ENCODE measurements at regions not wholly inside any gene's neighbourhood (a gene's known extent, or its start where the extent isn't known, plus 50 kb on each side); places are given as distances from the start of the nearest gene placed in this dataset.

DNA sequence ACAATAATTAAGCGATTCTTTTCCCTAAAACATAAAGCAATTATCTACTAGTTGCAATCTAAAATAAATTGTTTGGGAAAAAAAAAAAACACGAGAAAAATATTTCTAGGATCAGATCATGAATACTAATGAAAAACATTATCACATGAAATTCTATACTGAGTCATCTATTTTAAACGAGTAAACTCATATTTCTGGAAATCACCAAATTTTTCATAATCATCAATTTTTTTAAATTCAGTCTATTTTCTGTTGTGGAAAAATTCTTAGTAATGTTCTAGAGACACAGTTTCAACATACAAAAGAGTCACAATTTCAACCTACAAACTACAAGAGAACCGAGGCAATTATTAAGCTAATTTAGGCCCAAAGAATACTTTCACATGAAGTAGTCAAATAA lies 245.6 kb upstream of the SOX5 start:
- Histone ChIP-seq H3K4me3 (no peak overlapping the region), H3K4me1 (no peaks in the 10 kb centered on the region), H3K27me3 (replicated peaks in 1 of 7) (no peaks in the 10 kb centered on the region), H3K9me3 (no peaks in the 10 kb centered on the region), H3K36me3 (no peaks in the 10 kb centered on the region), H3K27ac (no peak overlapping the region)
- TF ChIP-seq, protein P1, sequence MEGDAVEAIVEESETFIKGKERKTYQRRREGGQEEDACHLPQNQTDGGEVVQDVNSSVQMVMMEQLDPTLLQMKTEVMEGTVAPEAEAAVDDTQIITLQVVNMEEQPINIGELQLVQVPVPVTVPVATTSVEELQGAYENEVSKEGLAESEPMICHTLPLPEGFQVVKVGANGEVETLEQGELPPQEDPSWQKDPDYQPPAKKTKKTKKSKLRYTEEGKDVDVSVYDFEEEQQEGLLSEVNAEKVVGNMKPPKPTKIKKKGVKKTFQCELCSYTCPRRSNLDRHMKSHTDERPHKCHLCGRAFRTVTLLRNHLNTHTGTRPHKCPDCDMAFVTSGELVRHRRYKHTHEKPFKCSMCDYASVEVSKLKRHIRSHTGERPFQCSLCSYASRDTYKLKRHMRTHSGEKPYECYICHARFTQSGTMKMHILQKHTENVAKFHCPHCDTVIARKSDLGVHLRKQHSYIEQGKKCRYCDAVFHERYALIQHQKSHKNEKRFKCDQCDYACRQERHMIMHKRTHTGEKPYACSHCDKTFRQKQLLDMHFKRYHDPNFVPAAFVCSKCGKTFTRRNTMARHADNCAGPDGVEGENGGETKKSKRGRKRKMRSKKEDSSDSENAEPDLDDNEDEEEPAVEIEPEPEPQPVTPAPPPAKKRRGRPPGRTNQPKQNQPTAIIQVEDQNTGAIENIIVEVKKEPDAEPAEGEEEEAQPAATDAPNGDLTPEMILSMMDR (IDR thresholded peaks at IDR 0.05 in 8 of 11, conservative IDR thresholded peaks at IDR 0.05 in 3 of 11) = no peak
- TF ChIP-seq POLR2AphosphoS5 (IDR thresholded peaks at IDR 0.05) = no peak
- intact Hi-C loops (cut with DNase I; ENCODE audit: low total_unique reads) = no loop called here
- no peak for DNase-seq
- 88 to 97% (median 88%) methylated on average over 4 of the region's 4 CpGs for WGBS, 5 donors

DNA sequence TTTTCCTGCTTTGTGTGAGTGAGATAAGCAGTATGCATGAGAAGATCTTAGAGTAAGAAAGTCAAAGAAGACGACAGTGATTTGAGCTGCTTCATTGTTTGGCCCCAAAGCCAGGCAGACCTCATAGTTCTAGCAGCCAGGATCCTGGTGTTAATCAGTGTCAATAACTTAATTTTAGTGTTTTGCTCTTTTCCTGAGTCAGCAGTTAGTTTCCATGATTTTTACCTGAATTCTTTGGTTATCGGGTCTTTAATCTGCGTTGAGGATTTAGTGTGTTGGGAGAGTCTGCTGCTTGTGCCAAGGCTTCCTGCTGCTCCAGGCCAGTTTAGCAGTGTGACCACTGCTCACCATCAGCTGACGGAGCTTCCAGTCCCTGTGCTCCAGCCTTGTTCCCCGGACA lies 241.6 kb upstream of the SOX5 start:
- intact Hi-C loops (cut with DNase I; ENCODE audit: low total_unique reads) = no loop called here
- Histone ChIP-seq H3K27ac (no peak overlapping the region), H3K4me1 (no peaks in the 10 kb centered on the region), H3K4me3 (no peak overlapping the region), H3K27me3 (replicated peaks in 1 of 7) (no peaks in the 10 kb centered on the region), H3K36me3 (no peaks in the 10 kb centered on the region), H3K9me3 (no peaks in the 10 kb centered on the region)
- 87 to 96% (median 93%) methylated on average over 5 of the region's 5 CpGs for WGBS, 5 donors
- no peak for DNase-seq
- TF ChIP-seq POLR2AphosphoS5 (IDR thresholded peaks at IDR 0.05) (no peak), POLR2A (IDR thresholded peaks at IDR 0.05) (no peak)
- TF ChIP-seq, protein P1 (IDR thresholded peaks at IDR 0.05 in 8 of 11, conservative IDR thresholded peaks at IDR 0.05 in 3 of 11) = no peak

- H3K9me3 ChIP-seq = no peaks in the 10 kb centered on the region
- H3K4me3 ChIP-seq = no peak overlapping the region
- no peaks in the 10 kb centered on the region for H3K36me3 ChIP-seq
- H3K27me3 ChIP-seq (replicated peaks in 1 of 7) = no peaks in the 10 kb centered on the region
- TF ChIP-seq POLR2AphosphoS5 (IDR thresholded peaks at IDR 0.05) (no peak), POLR2A (IDR thresholded peaks at IDR 0.05) (no peak)
- TF ChIP-seq, protein P1 (IDR thresholded peaks at IDR 0.05 in 8 of 11, conservative IDR thresholded peaks at IDR 0.05 in 3 of 11) = no peak
- no peak overlapping the region for H3K27ac ChIP-seq
- H3K4me1 ChIP-seq = no peaks in the 10 kb centered on the region
- WGBS, 5 donors = 85 to 100% (median 90%) methylated on average over 1 of the region's 1 CpG
- intact Hi-C loops (cut with DNase I; ENCODE audit: low total_unique reads) = no loop called here
- no peak for DNase-seq
Observed at GRCh38 chr12:24185782-24186181, 236.3 kb upstream of the SOX5 start.

GRCh38 chr12:24177889-24178288 lies 228.4 kb upstream of the SOX5 start:
- peaks cover 0 to under 1% (median 0%) of the 10 kb centered on the region in 6 donors for H3K4me1 ChIP-seq
- no peak overlapping the region for H3K27ac ChIP-seq
- no peak overlapping the region for H3K4me3 ChIP-seq
- TF ChIP-seq POLR2A (IDR thresholded peaks at IDR 0.05) = no peak
- TF ChIP-seq POLR2AphosphoS5 (IDR thresholded peaks at IDR 0.05) = no peak
- TF ChIP-seq, protein P1 (IDR thresholded peaks at IDR 0.05 in 8 of 11, conservative IDR thresholded peaks at IDR 0.05 in 3 of 11) = no peak
- intact Hi-C loops (cut with DNase I; ENCODE audit: low total_unique reads) = no loop called here
- 72 to 88% (median 80%) methylated on average over 1 of the region's 1 CpG for WGBS, 5 donors
- no peaks in the 10 kb centered on the region for H3K9me3 ChIP-seq
- H3K27me3 ChIP-seq (replicated peaks in 1 of 7) = no peaks in the 10 kb centered on the region
- H3K36me3 ChIP-seq = no peaks in the 10 kb centered on the region
- no peak for DNase-seq

Measured in spleen (tissue), 11 donors.